GM19328 (cell line): ENCODE measurements at regions not wholly inside any gene's neighbourhood (a gene's known extent, or its start where the extent isn't known, plus 50 kb on each side); places are given as distances from the start of the nearest gene placed in this dataset.

Experiments used
- ATAC-seq: cut with Tn5 transposase; IDR thresholded peaks from one replicate; pipeline ENCODE4 v1.9.1; 2021; ENCODE audit warnings: mild to moderate bottlenecking, moderate library complexity; ENCODE audit not compliant: unreplicated experiment

GRCh38 chr1:216785737-216786136 lies 62.5 kb upstream of the ESRRG start:
- no peak for ATAC-seq

GRCh38 chr1:216785221-216785620 lies 62.0 kb upstream of the ESRRG start:
- no peak for ATAC-seq

GRCh38 chr1:216779686-216780085 lies 56.5 kb upstream of the ESRRG start:
- ATAC-seq: no peak

- ATAC-seq: no peak
These were observed 55.5 kb upstream of the ESRRG start for GRCh38 chr1:216778737-216779136.

- no peak for ATAC-seq
These were observed 53.9 kb upstream of the ESRRG start for GRCh38 chr1:216777148-216777547.
